HL-60 (cell line): ENCODE measurements at regions not wholly inside any gene's neighbourhood (a gene's known extent, or its start where the extent isn't known, plus 50 kb on each side); places are given as distances from the start of the nearest gene placed in this dataset.

Experiments used
- DNase-seq, 2 experiments: peaks; one replicate each; pipeline ENCODE4 v3.0.0-alpha.2; 2010 to 2020; ENCODE audit warnings: low read depth in 1 of 2, low spot score in 1 of 2
- H3K27ac ChIP-seq: fragments of 250-450 bp; sonication (Bioruptor Pico); replicated peaks from 2 replicates; pipeline ENCODE4 v1.5.1; 2020; ENCODE audit warnings: mild to moderate bottlenecking, moderate library complexity
- H3K27me3 ChIP-seq: fragments of 250-450 bp; sonication (Bioruptor Pico); 2 replicates; pipeline ENCODE4 v1.5.1; 2021; ENCODE audit warnings: mild to moderate bottlenecking, moderate library complexity; ENCODE audit not compliant: insufficient read depth, poor library complexity, severe bottlenecking
- H3K4me3 ChIP-seq: replicated peaks from 2 replicates; pipeline ENCODE4 v1.5.1; 2011; ENCODE audit warnings: mild to moderate bottlenecking, control low read depth, low read length; ENCODE audit not compliant: insufficient read depth
- CTCF ChIP-seq: IDR thresholded peaks from one replicate; pipeline ENCODE4 v1.5.1; 2011; ENCODE audit warnings: low read length, control low read depth, inconsistent platforms; ENCODE audit not compliant: insufficient read depth
- GABPA ChIP-seq: IDR thresholded peaks from 2 replicates; pipeline ENCODE4 v1.6.1; 2012; ENCODE audit warnings: low read depth
- POLR2AphosphoS5 ChIP-seq: IDR thresholded peaks from 2 replicates; pipeline ENCODE4 v1.6.1; 2012; ENCODE audit warnings: low read depth
- REST ChIP-seq: IDR thresholded peaks from 2 replicates; pipeline ENCODE4 v1.6.1; 2012; ENCODE audit warnings: low read depth; ENCODE audit not compliant: insufficient replicate concordance
- SPI1 ChIP-seq: IDR thresholded peaks from 2 replicates; pipeline ENCODE4 v1.6.1; 2012; ENCODE audit warnings: low read depth, mild to moderate bottlenecking, borderline replicate concordance

- H3K27me3 ChIP-seq = no peaks in the 10 kb centered on the region
- no peak overlapping the region for H3K27ac ChIP-seq
- TF ChIP-seq CTCF (no peak), POLR2AphosphoS5 (no peak), SPI1 (no peak), REST (no peak), GABPA (no peak)
- no peak overlapping the region for H3K4me3 ChIP-seq
- DNase-seq = no peak
Observed at GRCh38 chr2:5751873-5752482, 59.8 kb downstream of the SOX11 start.

GRCh38 chr2:5756272-5756671 is 64.1 kb downstream of the SOX11 start:
- no peaks in the 10 kb centered on the region for H3K27me3 ChIP-seq
- TF ChIP-seq POLR2AphosphoS5 = no peak
- TF ChIP-seq SPI1 = no peak
- no peak for TF ChIP-seq GABPA
- no peak for TF ChIP-seq REST
- TF ChIP-seq CTCF = no peak
- no peak overlapping the region for H3K27ac ChIP-seq
- DNase-seq = no peak
- no peak overlapping the region for H3K4me3 ChIP-seq

- DNase-seq = no peak
- Histone ChIP-seq H3K27ac (no peak overlapping the region), H3K4me3 (no peak overlapping the region), H3K27me3 (no peaks in the 10 kb centered on the region)
- no peak for TF ChIP-seq GABPA
Observed at GRCh38 chr2:5758346-5758745, 66.2 kb downstream of the SOX11 start.

- Histone ChIP-seq H3K27me3 (no peaks in the 10 kb centered on the region), H3K27ac (no peak overlapping the region), H3K4me3 (no peak overlapping the region)
- TF ChIP-seq POLR2AphosphoS5 (no peak), SPI1 (no peak), GABPA (no peak), REST (no peak), CTCF (no peak)
- no peak for DNase-seq
Observed at GRCh38 chr2:5759949-5760348, 67.8 kb downstream of the SOX11 start.
